ENCODE measurements at regions not wholly inside any gene's neighbourhood (a gene's known extent, or its start where the extent isn't known, plus 50 kb on each side); places are given as distances from the start of the nearest gene placed in this dataset.

GRCh38 chr3:99031778-99032177 lies 130.3 kb upstream of the DCBLD2 start:
- TF ChIP-seq CTCF (IDR thresholded peaks at IDR 0.05) = no peak
- TF ChIP-seq EP300 (IDR thresholded peaks at IDR 0.05) = no peak
- no peak for TF ChIP-seq POLR2A (IDR thresholded peaks at IDR 0.05)

Measured in gastroesophageal sphincter (tissue), 3 donors.